T-helper 2 cell (primary cell): ENCODE measurements at regions not wholly inside any gene's neighbourhood (a gene's known extent, or its start where the extent isn't known, plus 50 kb on each side); places are given as distances from the start of the nearest gene placed in this dataset.

Source experiments
- DNase-seq, 5 experiments: peaks; one replicate each; pipeline versions ENCODE4 v3.0.0 to v3.0.0-alpha.2; 2012 to 2022

DNA sequence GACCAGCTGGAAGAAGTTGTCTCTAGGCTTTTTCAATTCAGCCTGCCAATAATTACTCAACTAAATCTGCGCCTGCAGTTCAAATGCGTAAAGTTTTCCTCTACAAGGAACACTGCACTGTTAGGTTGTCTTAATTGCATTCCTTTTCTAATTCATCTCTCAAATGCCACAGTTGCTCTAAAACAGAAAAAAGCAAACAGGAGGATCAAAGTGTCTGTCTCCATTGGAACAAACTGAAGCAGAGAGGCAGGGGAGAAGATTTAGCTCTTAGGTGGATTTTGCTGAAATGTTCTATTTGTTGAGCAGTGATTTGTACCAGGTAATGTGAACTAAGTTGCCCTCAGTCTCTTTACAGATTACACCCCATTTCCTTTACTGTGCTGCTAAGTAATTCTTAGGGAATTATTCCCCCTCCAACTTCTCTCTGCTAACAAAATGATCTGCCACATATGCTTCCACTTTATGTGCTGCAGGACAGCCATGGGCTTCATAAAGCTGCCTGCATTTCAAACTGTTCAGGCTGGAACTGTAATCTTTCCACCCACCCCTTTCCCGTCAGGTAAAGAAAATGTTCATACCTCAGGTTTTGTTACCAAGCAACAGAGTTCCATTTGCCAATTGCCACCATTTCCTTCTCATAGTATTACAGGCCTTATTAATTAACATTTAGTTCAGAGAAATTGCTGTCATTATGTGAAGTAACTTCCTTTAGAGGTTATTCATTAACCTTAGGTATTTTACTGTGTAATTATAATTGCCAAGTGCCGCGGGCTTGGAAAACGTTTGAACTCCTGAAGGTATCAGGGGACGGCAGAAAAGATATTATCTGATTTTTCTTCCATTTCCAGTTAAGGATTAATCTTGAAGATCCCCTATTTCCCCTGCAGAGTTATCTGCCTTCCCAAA is 149.3 kb downstream of the SPRY1 start:
- DNase-seq: no peak

GRCh38 chr4:123546573-123547060 is 150.0 kb downstream of the SPRY1 start:
- DNase-seq: no peak

DNA sequence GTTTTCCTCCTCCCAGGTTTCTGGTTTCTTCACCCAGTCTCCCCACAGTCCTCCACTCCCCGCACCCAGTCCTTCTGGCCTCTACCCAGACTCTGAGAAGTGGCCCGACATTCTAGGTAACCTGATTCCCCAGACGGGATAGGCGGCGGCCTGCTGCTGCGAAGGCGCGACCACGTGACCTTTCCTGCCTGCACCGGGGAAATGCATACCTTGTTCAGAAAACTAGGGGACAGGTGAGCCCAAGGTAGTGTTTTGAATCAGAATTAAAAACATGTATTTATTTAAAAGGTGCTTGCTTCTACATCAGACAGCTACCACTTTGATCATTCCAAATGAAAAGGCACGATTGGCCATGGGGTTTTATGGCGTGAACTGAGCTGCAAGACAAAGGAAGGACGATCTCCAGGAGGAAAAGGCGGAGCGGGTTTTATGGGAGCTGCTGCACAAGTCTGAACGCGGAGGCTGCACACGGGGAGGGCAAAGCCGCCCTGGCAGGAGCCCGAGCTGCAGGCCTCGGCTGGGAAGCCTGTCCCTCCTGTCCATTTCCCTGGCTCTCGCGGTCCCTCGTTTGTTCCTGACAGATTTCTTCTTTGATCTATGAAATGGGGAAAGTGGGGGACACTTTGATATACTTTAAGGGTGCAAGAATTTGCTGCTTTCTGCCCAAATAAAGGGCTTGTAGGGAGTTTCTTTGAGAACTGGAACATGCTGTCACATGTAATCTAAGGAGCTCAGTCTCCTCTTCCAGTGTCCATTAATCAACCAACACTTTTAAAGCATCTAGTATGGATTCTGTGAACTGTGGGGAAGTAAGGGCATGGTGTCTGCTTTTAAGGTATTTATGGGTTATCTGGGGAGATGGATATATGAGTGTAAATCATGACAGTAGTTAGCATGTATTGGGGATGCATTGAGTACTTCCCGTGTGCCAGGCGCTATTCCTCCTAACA is 150.9 kb downstream of the SPRY1 start:
- DNase-seq: no peak

GRCh38 chr4:123553279-123553678 is 156.7 kb downstream of the SPRY1 start:
- DNase-seq: no peak

DNA sequence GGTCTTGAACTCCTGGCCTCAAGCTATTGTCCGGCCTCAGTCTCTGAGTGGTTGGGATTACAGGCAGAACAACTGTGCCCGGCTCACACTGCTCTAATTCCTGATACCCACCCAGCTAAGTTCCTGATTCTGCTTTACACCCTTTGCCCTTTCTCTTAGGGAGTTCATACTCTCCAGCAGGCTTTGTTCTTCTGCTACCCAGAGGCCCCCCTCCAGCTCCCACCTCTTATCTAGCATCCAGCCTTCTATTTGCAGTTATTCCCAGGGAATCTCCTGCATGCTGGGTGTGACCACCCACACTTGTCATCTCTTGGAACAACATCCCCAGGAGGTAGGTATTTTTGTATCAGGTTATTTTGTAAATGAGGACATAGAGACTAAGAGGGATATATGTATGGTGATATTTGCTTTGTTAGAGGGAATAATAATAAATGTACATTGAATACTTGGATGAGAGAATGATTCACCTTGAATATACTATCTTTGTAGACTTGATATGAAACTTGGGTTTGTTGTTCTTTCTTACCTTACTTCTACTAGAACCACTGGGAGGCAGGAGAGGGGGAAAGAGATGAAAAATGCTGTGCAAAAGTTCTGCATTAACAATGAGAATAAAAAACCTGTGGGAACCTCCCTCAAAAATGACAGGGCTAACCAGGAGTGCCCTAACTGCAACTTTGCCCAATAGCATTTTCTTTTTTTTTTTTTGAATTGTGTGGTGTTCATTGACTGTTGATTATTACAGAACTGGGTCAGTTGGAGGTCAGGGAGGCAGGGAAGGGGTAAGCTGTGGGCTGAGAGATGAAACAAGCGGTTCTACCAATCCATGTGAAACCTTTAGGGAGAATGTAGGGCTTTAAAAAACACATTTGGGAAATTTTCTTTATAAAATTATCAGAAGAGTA is 157.4 kb downstream of the SPRY1 start:
- DNase-seq: no peak

DNA sequence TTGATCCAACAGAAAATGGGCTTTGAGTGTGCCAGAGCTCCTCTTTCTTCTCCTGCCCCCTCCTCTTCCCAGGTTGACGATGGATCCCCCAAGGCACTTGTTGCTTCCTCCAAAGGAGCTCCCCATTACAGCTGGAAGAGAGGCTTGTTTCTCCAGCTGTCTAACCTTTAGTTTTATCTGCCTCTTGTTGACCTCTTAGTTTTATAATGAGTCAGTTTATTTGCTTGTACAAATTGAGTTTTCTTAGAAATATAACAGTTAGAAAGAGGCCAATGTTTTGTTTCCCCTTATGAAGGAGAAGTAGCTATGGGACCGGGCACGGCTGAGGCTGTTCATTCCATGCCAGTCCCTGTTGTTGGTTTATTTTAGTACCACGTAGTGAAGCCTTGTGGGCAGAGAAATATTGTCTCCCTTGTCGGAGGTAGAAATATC is 158.2 kb downstream of the SPRY1 start:
- no peak for DNase-seq

GRCh38 chr4:123555233-123555806 is 158.7 kb downstream of the SPRY1 start:
- no peak for DNase-seq

- DNase-seq: no peak
Measured at GRCh38 chr4:123555807-123556273, 159.2 kb downstream of the SPRY1 start.

DNA sequence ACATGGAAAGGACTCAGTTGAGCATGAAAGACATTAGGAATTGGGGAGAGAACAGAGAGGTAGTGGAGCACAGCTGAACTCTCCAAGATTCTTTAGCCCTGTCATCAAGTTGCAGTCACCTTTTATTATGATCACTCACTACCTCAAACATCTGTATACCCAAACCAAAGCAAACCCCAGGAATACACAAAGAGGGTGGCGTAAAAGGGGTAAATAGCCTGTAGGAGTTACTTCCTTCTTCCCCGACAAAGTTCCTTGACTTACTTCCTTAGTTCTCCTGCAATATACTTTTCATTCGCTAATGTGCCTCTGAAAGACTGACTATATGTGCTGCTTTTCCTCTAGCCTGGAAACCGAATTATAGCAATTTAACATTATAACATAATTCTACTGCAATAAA is 159.9 kb downstream of the SPRY1 start:
- no peak for DNase-seq

- no peak for DNase-seq
Measured at GRCh38 chr4:123557857-123558536, 161.4 kb downstream of the SPRY1 start.

- no peak for DNase-seq
Measured at GRCh38 chr4:123558865-123559264, 162.3 kb downstream of the SPRY1 start.

GRCh38 chr4:123559955-123560871 is 163.6 kb downstream of the SPRY1 start:
- DNase-seq: no peak

DNA sequence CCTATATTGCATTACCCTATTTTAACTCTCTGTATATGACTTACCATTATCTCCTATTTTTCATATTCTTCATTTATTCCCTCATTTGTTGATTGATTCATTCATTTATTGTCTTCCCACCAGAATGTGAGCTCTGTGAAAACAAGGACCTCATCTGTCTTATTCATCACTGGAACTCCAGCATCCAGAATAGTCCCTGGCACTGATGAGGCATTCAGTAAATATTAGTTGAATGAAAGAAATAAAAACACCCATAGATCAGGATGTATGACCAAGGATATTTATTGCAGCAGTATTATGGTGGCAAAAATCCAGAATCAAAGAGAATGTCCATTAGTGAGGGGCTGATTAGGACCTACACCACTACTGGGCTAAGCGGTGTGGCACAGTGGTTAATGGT is 164.9 kb downstream of the SPRY1 start:
- no peak for DNase-seq

GRCh38 chr4:123562994-123563750 is 166.6 kb downstream of the SPRY1 start:
- DNase-seq: no peak

- DNase-seq: peak in 2 of 5 experiments; percentile 48 to 62
Measured at GRCh38 chr4:123564758-123565346, 168.3 kb downstream of the SPRY1 start.

GRCh38 chr4:123568936-123569335 is 172.3 kb downstream of the SPRY1 start:
- DNase-seq: no peak

DNA sequence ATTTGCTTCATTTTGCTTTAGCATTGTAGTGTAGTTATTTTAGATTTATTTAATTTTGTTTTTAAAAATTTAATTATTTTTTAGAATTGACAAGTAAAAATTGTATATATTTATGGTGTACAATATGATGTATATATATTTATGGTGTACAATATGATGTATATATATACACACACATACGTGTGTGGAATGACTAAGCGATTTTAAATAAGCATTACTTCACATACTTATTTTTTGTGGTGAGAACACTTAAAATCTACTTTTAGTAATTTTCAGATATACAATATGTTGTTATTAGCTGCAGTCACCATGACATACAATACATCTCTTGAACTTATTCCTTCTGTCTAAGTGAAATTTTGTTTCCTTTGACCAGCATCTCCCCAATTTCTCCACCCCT is 172.9 kb downstream of the SPRY1 start:
- DNase-seq: no peak

- no peak for DNase-seq
Measured at GRCh38 chr4:123573866-123574508, 177.4 kb downstream of the SPRY1 start.
